Peyer's patch (tissue), 4 donors: ENCODE measurements at regions not wholly inside any gene's neighbourhood (a gene's known extent, or its start where the extent isn't known, plus 50 kb on each side); places are given as distances from the start of the nearest gene placed in this dataset.

ENCODE experiments used
- CTCF ChIP-seq, 6 experiments: fragments of 450-650 bp in 4 of 6; fragments of 200-600 bp in 2 of 6; sonication (generic) in 1 of 6; IDR thresholded peaks; one replicate each; pipeline ENCODE4 v1.5.1; 2017 to 2019; ENCODE audit warnings: antibody characterized with exemption in 6 of 6, mild to moderate bottlenecking in 3 of 6, moderate library complexity in 1 of 6
- POLR2A ChIP-seq, 2 donors: fragments of 450-650 bp; IDR thresholded peaks; one replicate each; pipeline ENCODE4 v1.5.1; 2017; ENCODE audit warnings: antibody characterized with exemption in 2 of 2, mild to moderate bottlenecking in 2 of 2, moderate library complexity in 2 of 2

- TF ChIP-seq CTCF (IDR thresholded peaks at IDR 0.05) (no peak), POLR2A (IDR thresholded peaks at IDR 0.05) (no peak)
These were observed 52.1 kb upstream of the SLC24A2 start for GRCh38 chr9:19840953-19841352.
